Osteoblast (primary cell): ENCODE measurements at regions not wholly inside any gene's neighbourhood (a gene's known extent, or its start where the extent isn't known, plus 50 kb on each side); places are given as distances from the start of the nearest gene placed in this dataset.
A peak's percentile ranks its signal among the peaks of the same experiment; 100 is the strongest.

ENCODE experiments used
- DNase-seq: peaks from one replicate; pipeline ENCODE4 v3.0.0; 2011; ENCODE audit warnings: low spot score, mixed read lengths; ENCODE audit not compliant: insufficient read length; ENCODE audit errors: missing footprints
- H2AFZ ChIP-seq: 2 replicates; pipeline ENCODE4 v1.6.0; 2011; ENCODE audit warnings: mild to moderate bottlenecking, low read length
- H3K27ac ChIP-seq: 2 replicates; pipeline ENCODE4 v1.5.1; 2011; ENCODE audit warnings: mild to moderate bottlenecking, low read depth, low read length, moderate library complexity
- H3K27me3 ChIP-seq: 2 replicates; pipeline ENCODE4 v1.6.0; 2012; ENCODE audit warnings: mild to moderate bottlenecking, control low read depth, inconsistent platforms, low read length, moderate library complexity; ENCODE audit not compliant: insufficient read depth
- H3K36me3 ChIP-seq: 2 replicates; pipeline ENCODE4 v1.5.1; 2011; ENCODE audit warnings: mild to moderate bottlenecking, low read length, control low read depth, moderate library complexity; ENCODE audit not compliant: insufficient read depth
- H3K4me1 ChIP-seq: 2 replicates; pipeline ENCODE4 v1.5.1; 2011; ENCODE audit warnings: mild to moderate bottlenecking, low read length, control low read depth, moderate library complexity; ENCODE audit not compliant: insufficient read depth
- H3K4me2 ChIP-seq: 2 replicates; pipeline ENCODE4 v1.6.0; 2011; ENCODE audit warnings: mild to moderate bottlenecking, low read length; ENCODE audit not compliant: insufficient read depth
- H3K4me3 ChIP-seq: fragments of 200-600 bp; sonication (generic); 3 replicates; pipeline ENCODE4 v1.5.1; 2012; ENCODE audit warnings: mild to moderate bottlenecking, low read length, inconsistent platforms; ENCODE audit not compliant: insufficient read depth
- H3K79me2 ChIP-seq: 2 replicates; pipeline ENCODE4 v1.6.0; 2012; ENCODE audit warnings: mild to moderate bottlenecking, low read length, control low read depth, inconsistent platforms; ENCODE audit not compliant: insufficient read depth
- H3K9me3 ChIP-seq: 2 replicates; pipeline ENCODE4 v1.5.1; 2011; ENCODE audit warnings: low read depth, low read length, control low read depth
- H4K20me1 ChIP-seq: 2 replicates; pipeline ENCODE4 v1.6.0; 2012; ENCODE audit warnings: mild to moderate bottlenecking, low read length, control low read depth; ENCODE audit not compliant: insufficient read depth
- TF ChIP-seq, protein P1 (sequence below): IDR thresholded peaks from 2 replicates; pipeline ENCODE4 v1.5.1; 2011; ENCODE audit warnings: mild to moderate bottlenecking, low read depth, low read length, moderate library complexity; ENCODE audit errors: extremely low read depth

DNA sequence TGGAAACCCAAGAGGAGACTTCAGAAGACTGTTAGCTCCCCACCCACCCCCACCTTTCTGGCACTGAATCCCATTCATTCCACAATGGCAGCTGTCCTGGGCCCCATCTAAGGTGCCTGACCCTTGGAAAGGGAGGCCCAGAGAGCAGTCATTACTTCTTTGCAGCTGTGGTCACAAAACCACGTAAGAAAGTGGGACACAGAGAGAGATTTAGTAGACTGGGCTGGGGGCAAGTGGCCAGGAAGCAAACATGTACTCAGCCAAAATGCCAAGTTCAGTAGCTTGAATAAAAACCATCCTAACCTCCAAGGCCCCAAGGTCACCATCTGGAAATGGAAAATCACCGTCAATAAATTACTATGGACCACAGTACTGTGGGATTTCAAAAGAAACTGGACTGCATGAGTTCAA is 381.4 kb downstream of the TNS1 start:
- TF ChIP-seq, protein P1, sequence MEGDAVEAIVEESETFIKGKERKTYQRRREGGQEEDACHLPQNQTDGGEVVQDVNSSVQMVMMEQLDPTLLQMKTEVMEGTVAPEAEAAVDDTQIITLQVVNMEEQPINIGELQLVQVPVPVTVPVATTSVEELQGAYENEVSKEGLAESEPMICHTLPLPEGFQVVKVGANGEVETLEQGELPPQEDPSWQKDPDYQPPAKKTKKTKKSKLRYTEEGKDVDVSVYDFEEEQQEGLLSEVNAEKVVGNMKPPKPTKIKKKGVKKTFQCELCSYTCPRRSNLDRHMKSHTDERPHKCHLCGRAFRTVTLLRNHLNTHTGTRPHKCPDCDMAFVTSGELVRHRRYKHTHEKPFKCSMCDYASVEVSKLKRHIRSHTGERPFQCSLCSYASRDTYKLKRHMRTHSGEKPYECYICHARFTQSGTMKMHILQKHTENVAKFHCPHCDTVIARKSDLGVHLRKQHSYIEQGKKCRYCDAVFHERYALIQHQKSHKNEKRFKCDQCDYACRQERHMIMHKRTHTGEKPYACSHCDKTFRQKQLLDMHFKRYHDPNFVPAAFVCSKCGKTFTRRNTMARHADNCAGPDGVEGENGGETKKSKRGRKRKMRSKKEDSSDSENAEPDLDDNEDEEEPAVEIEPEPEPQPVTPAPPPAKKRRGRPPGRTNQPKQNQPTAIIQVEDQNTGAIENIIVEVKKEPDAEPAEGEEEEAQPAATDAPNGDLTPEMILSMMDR, result no peak
- Histone ChIP-seq H3K4me3 (no peak overlapping the region), H2AFZ (no peak overlapping the region), H4K20me1 (no peaks in the 10 kb centered on the region), H3K27me3 (peaks cover 24% of the 10 kb centered on the region), H3K27ac (no peak overlapping the region), H3K9me3 (no peaks in the 10 kb centered on the region), H3K4me2 (no peak overlapping the region), H3K79me2 (no peaks in the 10 kb centered on the region), H3K4me1 (no peaks in the 10 kb centered on the region), H3K36me3 (no peaks in the 10 kb centered on the region)
- DNase-seq, result peak; percentile 55

DNA sequence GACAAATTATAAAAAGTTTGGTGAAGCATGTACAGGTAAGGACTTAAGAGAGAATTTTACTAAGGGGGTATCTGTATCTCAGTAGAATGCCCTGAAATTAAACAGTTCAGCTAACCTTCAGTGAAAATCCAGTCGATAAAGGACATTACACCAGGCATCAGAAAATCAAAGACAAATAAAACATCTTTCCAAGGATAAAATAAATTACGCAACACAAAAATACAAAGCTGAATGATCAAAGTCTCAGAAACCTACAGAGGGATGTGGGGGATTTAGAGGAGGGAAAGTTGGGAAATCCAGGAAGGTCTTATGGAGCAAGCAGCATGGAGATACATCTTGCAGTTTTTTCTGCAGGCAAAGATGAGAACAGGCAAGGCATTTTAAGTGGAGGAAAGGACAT is 384.1 kb downstream of the TNS1 start:
- H3K4me2 ChIP-seq, result no peak overlapping the region
- H3K27me3 ChIP-seq, result peaks cover 29% of the 10 kb centered on the region
- H3K36me3 ChIP-seq, result no peaks in the 10 kb centered on the region
- H3K79me2 ChIP-seq, result no peaks in the 10 kb centered on the region
- H3K9me3 ChIP-seq, result no peaks in the 10 kb centered on the region
- no peak overlapping the region for H2AFZ ChIP-seq
- H3K4me3 ChIP-seq, result no peak overlapping the region
- H4K20me1 ChIP-seq, result no peaks in the 10 kb centered on the region
- H3K4me1 ChIP-seq, result no peaks in the 10 kb centered on the region
- peak; percentile 43 for DNase-seq
- H3K27ac ChIP-seq, result no peak overlapping the region
- TF ChIP-seq, protein P1, result no peak

DNA sequence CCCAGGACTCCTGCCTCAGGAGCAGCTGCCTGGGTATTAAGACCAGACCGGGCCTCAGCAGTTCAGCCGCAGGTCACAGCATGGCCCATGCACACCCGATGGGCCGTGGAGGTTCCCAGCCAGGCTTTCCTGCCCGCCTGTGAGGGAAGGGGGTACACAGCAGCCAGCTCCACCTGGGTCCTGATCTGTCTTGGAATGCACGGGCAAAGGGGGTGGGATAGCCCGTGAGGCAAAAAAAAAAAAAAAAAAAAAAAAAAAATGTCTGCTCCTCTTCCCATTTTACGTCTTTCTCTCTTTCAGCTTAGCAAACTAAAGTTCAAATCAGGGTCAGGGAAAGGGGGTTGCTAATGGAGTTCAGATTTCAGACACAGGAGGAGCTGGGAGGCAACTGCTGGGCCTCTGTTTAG is 385.2 kb downstream of the TNS1 start:
- H3K79me2 ChIP-seq, result no peaks in the 10 kb centered on the region
- H3K36me3 ChIP-seq, result no peaks in the 10 kb centered on the region
- peaks cover 27% of the 10 kb centered on the region for H3K27me3 ChIP-seq
- H3K4me3 ChIP-seq, result no peak overlapping the region
- DNase-seq, result no peak
- H4K20me1 ChIP-seq, result no peaks in the 10 kb centered on the region
- no peaks in the 10 kb centered on the region for H3K4me1 ChIP-seq
- H3K27ac ChIP-seq, result no peak overlapping the region
- H3K9me3 ChIP-seq, result no peaks in the 10 kb centered on the region
- no peak overlapping the region for H3K4me2 ChIP-seq
- TF ChIP-seq, protein P1, result no peak
- H2AFZ ChIP-seq, result no peak overlapping the region

DNA sequence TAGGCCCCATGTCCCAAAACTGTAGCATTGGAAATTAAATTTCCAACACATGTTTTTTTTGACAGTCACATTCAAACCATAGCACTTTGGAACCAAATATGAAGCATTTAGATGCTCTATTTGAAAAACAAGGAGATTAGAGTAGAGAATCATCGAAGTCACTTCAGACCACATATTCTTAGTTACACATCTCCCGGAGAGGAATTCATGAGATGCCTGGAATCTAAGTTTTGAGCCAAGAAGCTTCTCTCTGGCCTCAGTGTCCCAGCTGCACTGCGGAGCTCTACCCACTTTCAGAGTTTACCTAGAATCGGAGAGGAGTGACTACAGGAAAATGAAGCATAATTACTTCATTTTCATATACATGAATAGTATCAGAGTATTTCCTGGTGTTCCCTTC is 385.9 kb downstream of the TNS1 start:
- no peaks in the 10 kb centered on the region for H4K20me1 ChIP-seq
- no peak overlapping the region for H3K4me3 ChIP-seq
- H3K27me3 ChIP-seq, result peaks cover 27% of the 10 kb centered on the region
- TF ChIP-seq, protein P1, result no peak
- no peak overlapping the region for H3K4me2 ChIP-seq
- no peak overlapping the region for H2AFZ ChIP-seq
- H3K27ac ChIP-seq, result no peak overlapping the region
- no peaks in the 10 kb centered on the region for H3K36me3 ChIP-seq
- no peak for DNase-seq
- H3K79me2 ChIP-seq, result no peaks in the 10 kb centered on the region
- H3K9me3 ChIP-seq, result no peaks in the 10 kb centered on the region
- no peaks in the 10 kb centered on the region for H3K4me1 ChIP-seq
